ENCODE measurements at regions not wholly inside any gene's neighbourhood (a gene's known extent, or its start where the extent isn't known, plus 50 kb on each side); places are given as distances from the start of the nearest gene placed in this dataset.

DNA sequence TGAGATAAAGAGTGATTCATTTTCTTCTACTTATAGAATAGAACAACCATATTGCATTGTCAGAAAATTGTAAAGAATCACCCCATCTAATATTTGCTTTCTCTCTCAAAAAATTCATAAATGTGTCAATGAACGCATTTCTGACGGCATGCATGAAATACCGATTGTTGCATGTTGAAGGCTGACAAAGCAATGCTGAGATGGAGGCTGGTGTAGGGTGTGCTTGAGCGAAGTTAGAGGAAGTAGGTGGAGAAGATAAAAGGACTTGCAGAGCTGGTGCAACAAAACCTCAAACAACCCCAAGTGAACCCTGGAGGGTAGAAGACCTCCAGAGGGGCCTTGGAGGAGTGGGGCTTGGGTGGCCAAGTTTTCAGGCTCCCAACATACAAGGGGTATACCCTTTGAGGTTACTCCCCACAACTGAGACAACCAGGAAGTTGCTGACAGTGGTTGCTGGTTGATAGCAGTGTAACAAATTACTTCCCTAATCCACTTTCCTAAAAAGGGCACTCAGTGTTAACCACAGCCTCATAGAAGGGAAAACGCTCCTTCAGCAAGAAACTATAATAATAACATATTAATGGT is 452.7 kb downstream of the NLGN4X start:
- TF ChIP-seq, protein P1, sequence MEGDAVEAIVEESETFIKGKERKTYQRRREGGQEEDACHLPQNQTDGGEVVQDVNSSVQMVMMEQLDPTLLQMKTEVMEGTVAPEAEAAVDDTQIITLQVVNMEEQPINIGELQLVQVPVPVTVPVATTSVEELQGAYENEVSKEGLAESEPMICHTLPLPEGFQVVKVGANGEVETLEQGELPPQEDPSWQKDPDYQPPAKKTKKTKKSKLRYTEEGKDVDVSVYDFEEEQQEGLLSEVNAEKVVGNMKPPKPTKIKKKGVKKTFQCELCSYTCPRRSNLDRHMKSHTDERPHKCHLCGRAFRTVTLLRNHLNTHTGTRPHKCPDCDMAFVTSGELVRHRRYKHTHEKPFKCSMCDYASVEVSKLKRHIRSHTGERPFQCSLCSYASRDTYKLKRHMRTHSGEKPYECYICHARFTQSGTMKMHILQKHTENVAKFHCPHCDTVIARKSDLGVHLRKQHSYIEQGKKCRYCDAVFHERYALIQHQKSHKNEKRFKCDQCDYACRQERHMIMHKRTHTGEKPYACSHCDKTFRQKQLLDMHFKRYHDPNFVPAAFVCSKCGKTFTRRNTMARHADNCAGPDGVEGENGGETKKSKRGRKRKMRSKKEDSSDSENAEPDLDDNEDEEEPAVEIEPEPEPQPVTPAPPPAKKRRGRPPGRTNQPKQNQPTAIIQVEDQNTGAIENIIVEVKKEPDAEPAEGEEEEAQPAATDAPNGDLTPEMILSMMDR (IDR thresholded peaks at IDR 0.05), result no peak
- TF ChIP-seq POLR2A (IDR thresholded peaks at IDR 0.05), result no peak
- WGBS, 4 donors, result 48 to 66% (median 53%) methylated on average over 5 of the region's 5 CpGs
- Histone ChIP-seq H3K36me3 (replicated peaks in 1 of 2) (no peaks in the 10 kb centered on the region), H3K27me3 (no peaks in the 10 kb centered on the region), H3K4me3 (no peak overlapping the region), H3K9me3 (replicated peaks in 1 of 3) (no peaks in the 10 kb centered on the region), H3K27ac (peak overlapping the region in 1 of 5 donors; percentile 55), H3K4me1 (replicated peaks in 1 of 2) (no peaks in the 10 kb centered on the region)
- intact Hi-C loops (cut with DNase I), result no loop called here
- DNase-seq, result peak in 3 of 7 donors; percentile 4 to 16 (median 8)

DNA sequence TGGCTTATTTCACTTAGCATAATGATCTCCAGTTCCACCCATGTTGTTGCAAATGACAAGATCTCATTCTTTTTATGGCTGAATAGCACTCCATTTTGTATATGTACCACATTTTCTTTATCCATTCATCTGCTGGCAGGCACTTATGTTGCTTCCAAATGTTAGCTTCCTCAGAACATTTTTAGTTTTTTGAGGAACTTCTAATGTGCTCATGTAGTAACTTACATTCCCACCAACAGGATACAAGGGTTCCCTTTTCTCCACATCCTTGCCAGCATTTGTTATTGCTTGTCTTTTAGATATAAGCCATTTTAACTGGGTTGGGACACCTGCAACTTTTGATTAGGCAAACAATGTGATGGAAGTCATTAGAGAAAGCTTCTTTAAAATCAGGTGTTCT is 454.2 kb downstream of the NLGN4X start:
- Histone ChIP-seq H3K9me3 (replicated peaks in 1 of 3) (no peaks in the 10 kb centered on the region), H3K27ac (no peak overlapping the region), H3K4me3 (no peak overlapping the region), H3K4me1 (replicated peaks in 1 of 2) (no peaks in the 10 kb centered on the region), H3K36me3 (replicated peaks in 1 of 2) (no peaks in the 10 kb centered on the region), H3K27me3 (no peaks in the 10 kb centered on the region)
- DNase-seq, result no peak
- intact Hi-C loops (cut with DNase I), result no loop called here
- TF ChIP-seq POLR2A (IDR thresholded peaks at IDR 0.05), result no peak
- TF ChIP-seq, protein P1 (IDR thresholded peaks at IDR 0.05), result no peak

DNA sequence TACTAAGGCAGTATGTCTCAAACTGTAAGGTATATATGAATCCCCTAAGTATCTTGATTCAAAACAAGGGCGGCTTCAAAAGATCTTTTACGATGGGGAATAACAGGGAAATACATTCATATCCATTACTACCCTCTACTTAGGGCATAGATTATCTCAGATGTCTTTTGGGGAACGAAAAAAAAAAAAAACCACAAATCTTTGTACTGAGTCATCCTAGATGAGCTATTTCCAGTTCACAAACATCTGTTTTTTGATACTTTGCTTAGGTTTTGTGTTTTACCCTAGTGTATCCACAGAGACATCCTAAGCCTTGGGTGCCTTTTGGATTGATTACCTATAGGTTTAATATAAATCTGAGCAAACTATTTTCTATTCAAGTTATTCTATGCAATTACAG is 457.2 kb downstream of the NLGN4X start:
- H3K9me3 ChIP-seq (replicated peaks in 1 of 3), result no peaks in the 10 kb centered on the region
- TF ChIP-seq, protein P1 (IDR thresholded peaks at IDR 0.05), result no peak
- TF ChIP-seq POLR2A (IDR thresholded peaks at IDR 0.05), result no peak
- 62 to 69% (median 64%) methylated on average over 3 of the region's 3 CpGs for WGBS, 4 donors
- intact Hi-C loops (cut with DNase I), result no loop called here
- no peak overlapping the region for H3K4me3 ChIP-seq
- no peak for DNase-seq
- H3K36me3 ChIP-seq (replicated peaks in 1 of 2), result no peaks in the 10 kb centered on the region
- H3K27ac ChIP-seq, result no peak overlapping the region
- H3K27me3 ChIP-seq, result no peaks in the 10 kb centered on the region
- no peaks in the 10 kb centered on the region for H3K4me1 ChIP-seq (replicated peaks in 1 of 2)

DNA sequence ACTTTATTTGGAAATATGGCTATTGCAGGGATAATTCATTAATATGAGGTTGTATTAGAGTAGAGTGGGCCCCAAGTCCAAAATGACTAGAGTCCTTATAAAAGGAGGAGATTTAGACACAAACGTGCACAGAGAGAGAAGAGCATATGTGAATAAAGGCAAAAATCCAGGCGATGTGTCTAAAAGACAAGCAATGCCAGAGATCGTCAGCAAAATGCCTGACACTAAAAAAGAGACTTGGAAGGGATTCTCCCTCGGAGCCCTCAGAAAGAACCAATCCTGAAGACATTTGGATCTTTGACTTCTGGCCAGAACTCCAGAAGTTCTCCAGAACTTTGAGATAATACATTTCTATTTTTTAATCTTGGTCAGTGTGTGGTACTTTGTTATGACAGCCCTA is 472.1 kb downstream of the NLGN4X start:
- WGBS, 4 donors, result 64 to 78% (median 69%) methylated on average over 4 of the region's 4 CpGs
- Histone ChIP-seq H3K36me3 (replicated peaks in 1 of 2) (no peaks in the 10 kb centered on the region), H3K9me3 (replicated peaks in 1 of 3) (no peaks in the 10 kb centered on the region), H3K27ac (no peak overlapping the region), H3K4me1 (replicated peaks in 1 of 2) (no peaks in the 10 kb centered on the region), H3K4me3 (no peak overlapping the region), H3K27me3 (no peaks in the 10 kb centered on the region)
- intact Hi-C loops (cut with DNase I), result no loop called here
- no peak for DNase-seq
- no peak for TF ChIP-seq POLR2A (IDR thresholded peaks at IDR 0.05)
- TF ChIP-seq, protein P1 (IDR thresholded peaks at IDR 0.05), result no peak
